ENCODE measurements at regions not wholly inside any gene's neighbourhood (a gene's known extent, or its start where the extent isn't known, plus 50 kb on each side); places are given as distances from the start of the nearest gene placed in this dataset.
"Not testable (repeated sequence)": the region's sequence is repeated elsewhere in the genome, so short reads cannot be mapped to it uniquely, and the experiment has no call there.

GRCh38 chr1:245074898-245075297 is 79.9 kb upstream of the KIF26B start:
- Histone ChIP-seq H3K36me3 (no peaks in the 10 kb centered on the region), H3K27me3 (no peaks in the 10 kb centered on the region), H3K9me3 (no peaks in the 10 kb centered on the region), H3K4me1 (peaks cover 0 to 3% (median 0%) of the 10 kb centered on the region in 4 donors), H3K27ac (no peak overlapping the region), H3K4me3 (no peak overlapping the region)
- DNase-seq, result no peak
- intact Hi-C loops (cut with DNase I; ENCODE audit: low total_unique reads), result no loop called here
- no peak for TF ChIP-seq CTCF (IDR thresholded peaks at IDR 0.05)

GRCh38 chr1:245074232-245074747 is 80.5 kb upstream of the KIF26B start:
- intact Hi-C loops (cut with DNase I; ENCODE audit: low total_unique reads), result no loop called here

GRCh38 chr1:245070836-245071615 is 83.8 kb upstream of the KIF26B start:
- no peaks in the 10 kb centered on the region for H3K9me3 ChIP-seq
- peaks cover 0 to 3% (median 0%) of the 10 kb centered on the region in 4 donors for H3K4me1 ChIP-seq
- no peak overlapping the region for H3K27ac ChIP-seq
- H3K36me3 ChIP-seq, result peaks cover 0 to 5% (median 0%) of the 10 kb centered on the region in 3 donors
- no peak for DNase-seq
- no peak overlapping the region for H3K4me3 ChIP-seq
- no peaks in the 10 kb centered on the region for H3K27me3 ChIP-seq
- no peak for TF ChIP-seq CTCF (IDR thresholded peaks at IDR 0.05)
- intact Hi-C loops (cut with DNase I; ENCODE audit: low total_unique reads), result no loop called here

More at GRCh38 chr1:245074232-245074747, 80.5 kb upstream of the KIF26B start:
- Histone ChIP-seq H3K9me3 (no peaks in the 10 kb centered on the region), H3K27me3 (no peaks in the 10 kb centered on the region), H3K27ac (no peak overlapping the region), H3K4me3 (no peak overlapping the region), H3K4me1 (peaks cover 0 to 3% (median 0%) of the 10 kb centered on the region in 4 donors), H3K36me3 (no peaks in the 10 kb centered on the region)
- no peak for DNase-seq
- TF ChIP-seq CTCF (IDR thresholded peaks at IDR 0.05), result no peak

DNA sequence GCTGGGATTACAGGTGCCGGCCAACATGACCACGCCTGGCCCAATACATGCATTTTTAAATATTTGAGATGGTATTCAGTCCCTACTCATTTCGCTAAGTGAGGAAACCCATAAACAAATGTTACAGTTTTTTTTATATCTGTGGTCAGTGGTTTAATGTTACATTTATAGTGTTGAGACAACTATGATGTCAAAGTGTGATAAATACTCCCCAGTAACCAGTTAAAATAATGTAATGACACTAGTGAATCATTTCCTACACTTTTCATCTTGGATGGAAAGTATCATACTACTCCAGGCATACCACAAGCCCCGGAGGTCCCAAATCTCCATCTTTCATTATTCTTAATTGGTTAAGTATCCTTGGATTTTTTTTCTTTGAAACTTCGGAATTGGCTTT is 87.5 kb upstream of the KIF26B start:
- no peak for DNase-seq
- no peaks in the 10 kb centered on the region for H3K4me1 ChIP-seq
- no peak overlapping the region for H3K27ac ChIP-seq
- H3K9me3 ChIP-seq, result no peaks in the 10 kb centered on the region
- intact Hi-C loops (cut with DNase I; ENCODE audit: low total_unique reads), result no loop called here
- H3K27me3 ChIP-seq, result no peaks in the 10 kb centered on the region
- no peak for TF ChIP-seq CTCF (IDR thresholded peaks at IDR 0.05)
- peaks cover 5 to 12% (median 8%) of the 10 kb centered on the region in 3 donors for H3K36me3 ChIP-seq
- no peak overlapping the region for H3K4me3 ChIP-seq

- intact Hi-C loops (cut with DNase I; ENCODE audit: low total_unique reads), result no loop called here
- Histone ChIP-seq H3K4me3 (no peak overlapping the region), H3K27ac (no peak overlapping the region), H3K27me3 (no peaks in the 10 kb centered on the region), H3K9me3 (no peaks in the 10 kb centered on the region), H3K4me1 (no peaks in the 10 kb centered on the region), H3K36me3 (peaks cover 0 to 12% (median 8%) of the 10 kb centered on the region in 3 donors)
- no peak for DNase-seq
- no peak for TF ChIP-seq CTCF (IDR thresholded peaks at IDR 0.05)
Observed at GRCh38 chr1:245062741-245063305, 92.0 kb upstream of the KIF26B start.

GRCh38 chr1:245061808-245062207 is 93.0 kb upstream of the KIF26B start:
- H3K36me3 ChIP-seq, result peaks cover 0 to 12% (median 8%) of the 10 kb centered on the region in 3 donors
- H3K9me3 ChIP-seq; DNase-seq; intact Hi-C loops (cut with DNase I; ENCODE audit: low total_unique reads); H3K4me1 ChIP-seq; H3K4me3 ChIP-seq; H3K27me3 ChIP-seq; H3K27ac ChIP-seq: not testable (repeated sequence)

Data from tibial artery (tissue), 4 donors.